RWPE2 (cell line): ENCODE measurements at regions not wholly inside any gene's neighbourhood (a gene's known extent, or its start where the extent isn't known, plus 50 kb on each side); places are given as distances from the start of the nearest gene placed in this dataset.

ENCODE experiments used
- ATAC-seq: fragments of 200-7000 bp; cut with Tn5 transposase; 3 replicates; pipeline ENCODE4 v1.9.1; 2021; ENCODE audit warnings: low read depth
- DNase-seq: peaks from one replicate; pipeline ENCODE4 v3.0.0-alpha.2; 2020; ENCODE audit warnings: low spot score
- H3K27ac ChIP-seq: fragments of 450-650 bp; 2 replicates; pipeline ENCODE4 v1.5.1; 2017; ENCODE audit warnings: mild to moderate bottlenecking; ENCODE audit not compliant: poor library complexity, severe bottlenecking
- H3K27me3 ChIP-seq: fragments of 250-450 bp; sonication (Bioruptor Pico); 2 replicates; pipeline ENCODE4 v1.5.1; 2021; ENCODE audit warnings: mild to moderate bottlenecking, moderate library complexity; ENCODE audit not compliant: insufficient read depth, poor library complexity, severe bottlenecking
- H3K36me3 ChIP-seq: fragments of 250-450 bp; sonication (Bioruptor Pico); 2 replicates; pipeline ENCODE4 v1.5.1; 2020; ENCODE audit warnings: low read depth, mild to moderate bottlenecking, moderate library complexity
- H3K4me1 ChIP-seq: fragments of 250-450 bp; sonication (Bioruptor Pico); 2 replicates; pipeline ENCODE4 v1.5.1; 2021; ENCODE audit warnings: mild to moderate bottlenecking, moderate library complexity; ENCODE audit not compliant: insufficient read depth, poor library complexity, severe bottlenecking
- H3K4me3 ChIP-seq: fragments of 250-450 bp; sonication (Bioruptor Pico); 2 replicates; pipeline ENCODE4 v1.5.1; 2021; ENCODE audit warnings: mild to moderate bottlenecking, moderate library complexity; ENCODE audit not compliant: severe bottlenecking
- H3K9me3 ChIP-seq: fragments of 250-450 bp; sonication (Bioruptor Pico); 2 replicates; pipeline ENCODE4 v1.5.1; 2021; ENCODE audit warnings: mild to moderate bottlenecking, moderate library complexity; ENCODE audit not compliant: severe bottlenecking
- TF ChIP-seq, protein P1 (sequence below): fragments of 450-650 bp; IDR thresholded peaks from one replicate; pipeline ENCODE4 v1.5.1; 2017; ENCODE audit warnings: mild to moderate bottlenecking, moderate library complexity; ENCODE audit not compliant: poor library complexity, severe bottlenecking

DNA sequence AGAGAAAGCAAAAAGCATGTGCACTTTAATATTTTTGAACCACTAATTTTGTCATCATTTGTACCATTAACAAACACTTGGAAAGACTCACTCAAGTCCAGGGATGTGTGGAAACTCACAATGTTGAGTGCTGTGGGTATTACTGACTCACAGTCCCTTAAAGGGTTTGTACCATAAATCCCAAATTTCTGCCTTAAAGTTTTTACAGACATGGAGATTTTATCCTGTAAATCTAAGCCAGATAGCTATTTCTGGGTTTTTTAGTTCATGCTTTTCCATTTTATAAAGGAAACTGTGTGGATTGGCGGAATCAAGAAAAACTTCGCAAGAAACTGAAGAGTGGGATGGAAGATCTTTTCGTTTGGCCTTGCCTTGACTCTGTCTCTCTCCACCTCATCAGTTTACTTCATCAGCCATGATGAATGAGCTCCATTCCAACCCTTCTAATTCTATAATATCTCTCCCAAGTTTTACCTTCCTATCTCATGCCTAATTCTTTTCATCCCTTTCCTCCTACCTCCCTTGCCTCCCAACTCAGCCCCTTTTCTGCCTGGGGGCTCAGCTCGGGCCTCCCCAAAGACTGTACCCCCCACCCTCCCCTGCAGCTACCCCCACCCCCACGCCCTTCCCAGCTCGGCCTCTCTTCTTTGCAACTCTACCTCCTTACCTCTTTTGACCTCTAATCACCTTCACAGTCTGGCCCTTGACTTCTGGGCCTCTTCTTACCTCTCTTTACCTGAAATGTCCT, 218.5 kb upstream of the MKLN1 start:
- ATAC-seq (no peak), DNase-seq (no peak)
- TF ChIP-seq, protein P1, sequence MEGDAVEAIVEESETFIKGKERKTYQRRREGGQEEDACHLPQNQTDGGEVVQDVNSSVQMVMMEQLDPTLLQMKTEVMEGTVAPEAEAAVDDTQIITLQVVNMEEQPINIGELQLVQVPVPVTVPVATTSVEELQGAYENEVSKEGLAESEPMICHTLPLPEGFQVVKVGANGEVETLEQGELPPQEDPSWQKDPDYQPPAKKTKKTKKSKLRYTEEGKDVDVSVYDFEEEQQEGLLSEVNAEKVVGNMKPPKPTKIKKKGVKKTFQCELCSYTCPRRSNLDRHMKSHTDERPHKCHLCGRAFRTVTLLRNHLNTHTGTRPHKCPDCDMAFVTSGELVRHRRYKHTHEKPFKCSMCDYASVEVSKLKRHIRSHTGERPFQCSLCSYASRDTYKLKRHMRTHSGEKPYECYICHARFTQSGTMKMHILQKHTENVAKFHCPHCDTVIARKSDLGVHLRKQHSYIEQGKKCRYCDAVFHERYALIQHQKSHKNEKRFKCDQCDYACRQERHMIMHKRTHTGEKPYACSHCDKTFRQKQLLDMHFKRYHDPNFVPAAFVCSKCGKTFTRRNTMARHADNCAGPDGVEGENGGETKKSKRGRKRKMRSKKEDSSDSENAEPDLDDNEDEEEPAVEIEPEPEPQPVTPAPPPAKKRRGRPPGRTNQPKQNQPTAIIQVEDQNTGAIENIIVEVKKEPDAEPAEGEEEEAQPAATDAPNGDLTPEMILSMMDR: no peak
- H3K9me3 ChIP-seq: no peaks in the 10 kb centered on the region
- peaks cover 25% of the 10 kb centered on the region for H3K4me1 ChIP-seq
- peak overlapping the region; percentile 40 for H3K4me3 ChIP-seq
- H3K27ac ChIP-seq: peak overlapping the region; percentile 71
- H3K27me3 ChIP-seq: no peaks in the 10 kb centered on the region
- no peaks in the 10 kb centered on the region for H3K36me3 ChIP-seq

DNA sequence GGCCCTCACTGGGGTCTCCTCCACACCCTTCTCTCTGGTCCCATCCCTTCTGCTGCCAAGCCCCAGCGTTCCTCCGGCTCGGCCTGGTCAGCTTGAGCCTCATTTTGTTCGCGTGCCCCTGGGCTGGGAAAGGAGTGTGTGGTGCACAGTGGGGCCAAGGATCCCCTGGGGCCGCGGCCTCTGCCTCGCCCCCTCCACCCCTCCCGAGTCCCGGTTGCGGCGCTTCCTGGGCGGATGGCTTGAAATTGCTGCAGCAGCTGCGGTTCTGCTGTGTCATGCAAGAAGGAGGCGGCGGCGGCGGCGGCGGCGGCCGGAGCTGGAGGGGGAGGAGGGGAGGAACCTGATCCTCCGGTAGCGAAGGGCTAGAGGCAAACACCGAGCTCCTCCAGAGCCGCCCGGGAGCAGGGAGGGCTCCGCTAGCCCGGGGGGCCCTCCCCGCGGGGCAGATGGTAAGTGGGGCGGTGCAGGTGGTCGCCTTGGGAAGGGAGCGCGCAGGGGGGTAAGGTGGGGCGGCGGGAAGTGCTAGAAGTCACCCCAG, 217.8 kb upstream of the MKLN1 start:
- TF ChIP-seq, protein P1: no peak
- peak; percentile 52 for ATAC-seq

DNA sequence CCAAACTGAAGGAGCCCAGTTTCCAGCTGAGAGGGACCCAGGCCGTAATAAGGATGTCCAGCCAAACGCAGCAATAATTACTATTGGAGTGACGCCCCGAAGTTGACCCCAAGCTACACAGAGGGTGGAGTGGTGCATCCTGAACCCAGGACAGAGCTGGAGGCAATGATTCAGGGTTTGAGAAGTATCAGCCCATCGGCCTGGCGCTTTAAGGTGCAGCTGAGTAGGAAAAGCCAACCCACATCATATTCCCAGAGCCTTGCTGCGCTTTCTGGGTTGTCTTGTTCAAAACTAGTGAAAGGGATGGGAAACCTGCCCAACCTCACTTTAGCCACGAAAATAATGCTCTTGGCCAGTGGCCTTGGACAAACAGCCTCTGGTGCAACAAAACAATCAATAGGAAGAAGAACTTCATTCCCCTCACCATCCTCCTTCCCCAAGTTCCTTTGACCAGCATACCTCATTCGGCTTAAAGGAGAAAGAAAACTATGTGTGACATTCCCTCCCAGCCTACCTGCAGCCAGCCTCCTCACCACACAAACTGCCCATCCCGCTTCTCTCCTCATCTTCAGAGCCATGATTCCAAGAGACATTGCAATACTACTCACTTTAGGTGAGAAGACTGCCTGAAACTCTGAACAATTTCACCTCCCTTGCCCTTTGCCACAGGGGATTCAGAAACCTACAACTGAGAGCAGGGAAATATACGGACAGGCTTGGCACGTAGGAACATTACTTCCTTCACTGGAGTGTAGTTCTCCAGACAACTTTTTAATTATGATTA, 217.2 kb upstream of the MKLN1 start:
- no peaks in the 10 kb centered on the region for H3K9me3 ChIP-seq
- TF ChIP-seq, protein P1: no peak
- H3K27me3 ChIP-seq: no peaks in the 10 kb centered on the region
- no peak for DNase-seq
- ATAC-seq: no peak
- peak overlapping the region; percentile 40 for H3K4me3 ChIP-seq
- H3K27ac ChIP-seq: peak overlapping the region; percentile 71
- H3K4me1 ChIP-seq: peaks cover 25% of the 10 kb centered on the region
- no peaks in the 10 kb centered on the region for H3K36me3 ChIP-seq

More for the DNA sequence above, 217.8 kb upstream of the MKLN1 start:
- no peaks in the 10 kb centered on the region for H3K9me3 ChIP-seq
- no peaks in the 10 kb centered on the region for H3K36me3 ChIP-seq
- peak; percentile 72 for DNase-seq
- H3K27me3 ChIP-seq: no peaks in the 10 kb centered on the region
- H3K27ac ChIP-seq: peak overlapping the region; percentile 71
- H3K4me1 ChIP-seq: peaks cover 25% of the 10 kb centered on the region
- H3K4me3 ChIP-seq: peak overlapping the region; percentile 40

DNA sequence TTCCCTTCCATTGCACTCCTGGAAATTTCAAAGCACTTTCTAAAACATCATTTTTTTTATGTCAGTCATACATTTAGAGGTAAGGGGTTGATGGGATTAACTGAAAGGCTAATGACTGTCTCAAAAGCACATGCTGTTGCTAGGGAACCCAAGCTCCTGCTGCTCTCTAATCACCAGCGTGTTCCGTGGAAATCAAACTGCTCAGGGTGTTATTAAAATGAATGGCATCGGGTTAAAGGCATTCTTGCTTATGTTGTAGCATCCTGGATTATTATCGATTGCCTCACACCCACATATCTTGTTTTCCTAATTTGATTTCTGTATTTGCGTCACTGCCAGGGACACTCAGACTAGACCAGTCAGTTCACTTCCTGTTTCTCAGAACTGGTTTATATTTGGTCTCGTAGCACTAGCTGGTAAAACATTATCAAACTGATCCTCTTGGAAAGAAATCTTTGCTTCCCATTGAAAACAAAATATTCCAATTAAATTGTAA, 216.5 kb upstream of the MKLN1 start:
- H3K27ac ChIP-seq: peak overlapping the region; percentile 71
- peak overlapping the region; percentile 40 for H3K4me3 ChIP-seq
- ATAC-seq (0 out of 3 replicates have a peak, but pooled peaks have one; percentile 11), DNase-seq (no peak)
- TF ChIP-seq, protein P1: no peak
- no peaks in the 10 kb centered on the region for H3K27me3 ChIP-seq
- no peaks in the 10 kb centered on the region for H3K9me3 ChIP-seq
- no peaks in the 10 kb centered on the region for H3K36me3 ChIP-seq
- peaks cover 25% of the 10 kb centered on the region for H3K4me1 ChIP-seq
